ENCODE measurements at regions not wholly inside any gene's neighbourhood (a gene's known extent, or its start where the extent isn't known, plus 50 kb on each side); places are given as distances from the start of the nearest gene placed in this dataset.

DNA sequence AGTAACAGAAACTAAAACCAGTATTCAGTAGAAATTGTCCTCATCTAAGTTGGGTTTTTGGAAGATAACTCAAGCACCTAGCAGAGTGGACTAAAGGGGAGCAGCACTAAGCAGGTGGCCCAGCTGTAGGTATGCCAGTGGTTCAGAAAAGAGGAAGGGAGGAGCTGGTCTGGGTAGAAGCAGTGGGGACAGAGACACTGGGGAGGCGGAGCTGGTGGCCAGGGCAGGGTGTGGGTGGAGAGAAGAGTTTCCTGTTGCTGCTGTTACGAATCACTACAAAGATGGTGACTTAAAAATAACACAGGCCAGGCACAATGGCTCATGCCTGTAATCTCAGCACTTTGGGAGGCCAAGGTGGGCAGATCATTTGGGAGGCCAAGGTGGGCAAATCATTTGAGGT, 136.2 kb downstream of the WDR11 start:
- ChIA-PET POLR2A (no interaction called here), CTCF (no interaction called here)
- intact Hi-C loops (cut with micrococcal nuclease), result no loop called here
- peaks cover 14% of the 10 kb centered on the region for H3K27me3 Mint-ChIP-seq
- DNase-seq (no peak), ATAC-seq (ENCODE audit: low read depth) (no peak)
- Histone ChIP-seq H3K79me2 (ENCODE audit: control insufficient read depth, insufficient read depth, low read length) (no peaks in the 10 kb centered on the region), H3K9ac (ENCODE audit: low read length) (no peak overlapping the region), H2AFZ (ENCODE audit: insufficient read depth, low read depth, low read length, poor library complexity, severe bottlenecking) (no peak overlapping the region), H3K27me3 (replicated peaks in 1 of 4; ENCODE audit: control extremely low read depth in 1 of 4, control insufficient read depth in 3 of 4, insufficient read depth in 4 of 4, low read length in 3 of 4) (peaks cover 0 to 4% (median under 1%) of the 10 kb centered on the region in 4 experiments), H3K36me3 (replicated peaks in 1 of 2; ENCODE audit: control extremely low read depth in 1 of 2, control insufficient read depth in 1 of 2, extremely low read depth in 1 of 2, insufficient read depth in 2 of 2, low read length in 1 of 2) (no peaks in the 10 kb centered on the region), H3K27ac (ENCODE audit: low read length in 2 of 2) (no peak overlapping the region), H3K9me3 (ENCODE audit: control extremely low read depth in 1 of 3, control insufficient read depth in 2 of 3, insufficient read depth in 1 of 3, low read length in 2 of 3) (peaks cover 0 to 32% (median 0%) of the 10 kb centered on the region in 3 donors), H3K4me3 (ENCODE audit: control extremely low read depth in 1 of 5, extremely low read depth in 1 of 5, insufficient read depth in 1 of 5, low read depth in 2 of 5, low read length in 4 of 5) (no peak overlapping the region), H4K20me1 (ENCODE audit: control insufficient read depth, insufficient read depth, low read length, poor library complexity, severe bottlenecking) (no peaks in the 10 kb centered on the region), H3K4me2 (replicated peaks; ENCODE audit: low read depth, low read length, poor library complexity, severe bottlenecking) (no peak overlapping the region), H3K4me1 (ENCODE audit: control insufficient read depth in 2 of 2, insufficient read depth in 2 of 2, low read length in 2 of 2) (peaks cover 0 to 4% of the 10 kb centered on the region in 2 donors)
- WGBS (ENCODE audit: insufficient coverage), result 13% methylated on average over 1 of the region's 2 CpGs
- no peak overlapping the region for H3K4me3 Mint-ChIP-seq
- no peak overlapping the region for H3K27ac Mint-ChIP-seq
- H3K9me3 Mint-ChIP-seq (ENCODE audit: insufficient read depth), result peaks cover 9% of the 10 kb centered on the region
- peaks cover 2% of the 10 kb centered on the region for H3K4me1 Mint-ChIP-seq
- no peak for TF ChIP-seq EZH2 (IDR thresholded peaks at IDR 0.05; ENCODE audit: borderline replicate concordance, insufficient read depth, low read depth, low read length, poor library complexity, severe bottlenecking)
- TF ChIP-seq, protein P1, sequence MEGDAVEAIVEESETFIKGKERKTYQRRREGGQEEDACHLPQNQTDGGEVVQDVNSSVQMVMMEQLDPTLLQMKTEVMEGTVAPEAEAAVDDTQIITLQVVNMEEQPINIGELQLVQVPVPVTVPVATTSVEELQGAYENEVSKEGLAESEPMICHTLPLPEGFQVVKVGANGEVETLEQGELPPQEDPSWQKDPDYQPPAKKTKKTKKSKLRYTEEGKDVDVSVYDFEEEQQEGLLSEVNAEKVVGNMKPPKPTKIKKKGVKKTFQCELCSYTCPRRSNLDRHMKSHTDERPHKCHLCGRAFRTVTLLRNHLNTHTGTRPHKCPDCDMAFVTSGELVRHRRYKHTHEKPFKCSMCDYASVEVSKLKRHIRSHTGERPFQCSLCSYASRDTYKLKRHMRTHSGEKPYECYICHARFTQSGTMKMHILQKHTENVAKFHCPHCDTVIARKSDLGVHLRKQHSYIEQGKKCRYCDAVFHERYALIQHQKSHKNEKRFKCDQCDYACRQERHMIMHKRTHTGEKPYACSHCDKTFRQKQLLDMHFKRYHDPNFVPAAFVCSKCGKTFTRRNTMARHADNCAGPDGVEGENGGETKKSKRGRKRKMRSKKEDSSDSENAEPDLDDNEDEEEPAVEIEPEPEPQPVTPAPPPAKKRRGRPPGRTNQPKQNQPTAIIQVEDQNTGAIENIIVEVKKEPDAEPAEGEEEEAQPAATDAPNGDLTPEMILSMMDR (IDR thresholded peaks at IDR 0.05), result no peak

GRCh38 chr10:120988751-120989150, 137.6 kb downstream of the WDR11 start:
- H4K20me1 ChIP-seq (ENCODE audit: control insufficient read depth, insufficient read depth, low read length, poor library complexity, severe bottlenecking), result no peaks in the 10 kb centered on the region
- no peak overlapping the region for H3K4me3 ChIP-seq (ENCODE audit: control extremely low read depth in 1 of 5, extremely low read depth in 1 of 5, insufficient read depth in 1 of 5, low read depth in 2 of 5, low read length in 4 of 5)
- CTCF ChIA-PET, result no interaction called here
- Mint-ChIP-seq H3K4me1 (peaks cover 2% of the 10 kb centered on the region), H3K27me3 (peaks cover 10% of the 10 kb centered on the region), H3K4me3 (no peak overlapping the region), H3K27ac (no peak overlapping the region), H3K9me3 (ENCODE audit: insufficient read depth) (peaks cover 9% of the 10 kb centered on the region)
- POLR2A ChIA-PET, result no interaction called here
- TF ChIP-seq, protein P1 (IDR thresholded peaks at IDR 0.05), result no peak
- TF ChIP-seq EZH2 (IDR thresholded peaks at IDR 0.05; ENCODE audit: borderline replicate concordance, insufficient read depth, low read depth, low read length, poor library complexity, severe bottlenecking), result no peak
- H3K27ac ChIP-seq (ENCODE audit: low read length in 2 of 2), result no peak overlapping the region
- H2AFZ ChIP-seq (ENCODE audit: insufficient read depth, low read depth, low read length, poor library complexity, severe bottlenecking), result no peak overlapping the region
- ATAC-seq (ENCODE audit: low read depth) (no peak), DNase-seq (no peak)
- intact Hi-C loops (cut with micrococcal nuclease), result no loop called here
- H3K36me3 ChIP-seq (replicated peaks in 1 of 2; ENCODE audit: control extremely low read depth in 1 of 2, control insufficient read depth in 1 of 2, extremely low read depth in 1 of 2, insufficient read depth in 2 of 2, low read length in 1 of 2), result no peaks in the 10 kb centered on the region
- WGBS (ENCODE audit: insufficient coverage), result 79% methylated on average over 3 of the region's 3 CpGs
- no peaks in the 10 kb centered on the region for H3K27me3 ChIP-seq (replicated peaks in 1 of 4; ENCODE audit: control extremely low read depth in 1 of 4, control insufficient read depth in 3 of 4, insufficient read depth in 4 of 4, low read length in 3 of 4)
- H3K9me3 ChIP-seq (ENCODE audit: control extremely low read depth in 1 of 3, control insufficient read depth in 2 of 3, insufficient read depth in 1 of 3, low read length in 2 of 3), result peaks cover 0 to 37% (median 0%) of the 10 kb centered on the region in 3 donors
- H3K4me1 ChIP-seq (ENCODE audit: control insufficient read depth in 2 of 2, insufficient read depth in 2 of 2, low read length in 2 of 2), result peaks cover 0 to 4% of the 10 kb centered on the region in 2 donors
- no peak overlapping the region for H3K9ac ChIP-seq (ENCODE audit: low read length)
- no peaks in the 10 kb centered on the region for H3K79me2 ChIP-seq (ENCODE audit: control insufficient read depth, insufficient read depth, low read length)
- no peak overlapping the region for H3K4me2 ChIP-seq (replicated peaks; ENCODE audit: low read depth, low read length, poor library complexity, severe bottlenecking)

All from B cell (primary cell).